ENCODE measurements at regions not wholly inside any gene's neighbourhood (a gene's known extent, or its start where the extent isn't known, plus 50 kb on each side); places are given as distances from the start of the nearest gene placed in this dataset.

- TF ChIP-seq, protein P1, sequence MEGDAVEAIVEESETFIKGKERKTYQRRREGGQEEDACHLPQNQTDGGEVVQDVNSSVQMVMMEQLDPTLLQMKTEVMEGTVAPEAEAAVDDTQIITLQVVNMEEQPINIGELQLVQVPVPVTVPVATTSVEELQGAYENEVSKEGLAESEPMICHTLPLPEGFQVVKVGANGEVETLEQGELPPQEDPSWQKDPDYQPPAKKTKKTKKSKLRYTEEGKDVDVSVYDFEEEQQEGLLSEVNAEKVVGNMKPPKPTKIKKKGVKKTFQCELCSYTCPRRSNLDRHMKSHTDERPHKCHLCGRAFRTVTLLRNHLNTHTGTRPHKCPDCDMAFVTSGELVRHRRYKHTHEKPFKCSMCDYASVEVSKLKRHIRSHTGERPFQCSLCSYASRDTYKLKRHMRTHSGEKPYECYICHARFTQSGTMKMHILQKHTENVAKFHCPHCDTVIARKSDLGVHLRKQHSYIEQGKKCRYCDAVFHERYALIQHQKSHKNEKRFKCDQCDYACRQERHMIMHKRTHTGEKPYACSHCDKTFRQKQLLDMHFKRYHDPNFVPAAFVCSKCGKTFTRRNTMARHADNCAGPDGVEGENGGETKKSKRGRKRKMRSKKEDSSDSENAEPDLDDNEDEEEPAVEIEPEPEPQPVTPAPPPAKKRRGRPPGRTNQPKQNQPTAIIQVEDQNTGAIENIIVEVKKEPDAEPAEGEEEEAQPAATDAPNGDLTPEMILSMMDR (IDR thresholded peaks at IDR 0.05) = no peak
- no peak for TF ChIP-seq POLR2A (IDR thresholded peaks at IDR 0.05)
Measured at GRCh38 chr1:68328490-68328889, 96.2 kb upstream of the WLS start.
